Natural killer cell treated with Interleukin-12 subunit alpha and Interleukin-12 subunit beta and Interleukin-15 and Interleukin-18, amount 100 ng/mL, for 72 hours (primary cell): ENCODE measurements at regions not wholly inside any gene's neighbourhood (a gene's known extent, or its start where the extent isn't known, plus 50 kb on each side); places are given as distances from the start of the nearest gene placed in this dataset.
A peak's percentile ranks its signal among the peaks of the same experiment; 100 is the strongest.
"Not testable (repeated sequence)": the region's sequence is repeated elsewhere in the genome, so short reads cannot be mapped to it uniquely, and the experiment has no call there.

Experiments
- ATAC-seq, 2 donors: fragments of 150-1000 bp; cut with Tn5 transposase in 1 of 2; sonication (Bioruptor Pico), chemical (Tn5 transposase) in 1 of 2; 2 replicates each; pipeline ENCODE4 v1.10.0; 2021
- DNase-seq: peaks from one replicate; pipeline ENCODE4 v3.0.0; 2022; ENCODE audit warnings: low spot score
- H3K27ac Mint-ChIP-seq, 2 donors: 1 replicate in 1 of 2; 2 replicates in 1 of 2; pipeline ENCODE4 v1.8.0; 2022; ENCODE audit warnings: mixed read lengths in 2 of 2, mild to moderate bottlenecking in 1 of 2, moderate library complexity in 1 of 2
- H3K27me3 Mint-ChIP-seq, 2 donors: 1 replicate in 1 of 2; 2 replicates in 1 of 2; pipeline ENCODE4 v1.8.0; 2022; ENCODE audit warnings: mixed read lengths in 2 of 2
- H3K36me3 Mint-ChIP-seq: one replicate; pipeline ENCODE4 v1.8.0; 2022; ENCODE audit warnings: mixed read lengths
- H3K4me1 Mint-ChIP-seq, 2 donors: 1 replicate in 1 of 2; 2 replicates in 1 of 2; pipeline ENCODE4 v1.8.0; 2022; ENCODE audit warnings: low read depth in 2 of 2, mixed read lengths in 2 of 2, mild to moderate bottlenecking in 1 of 2
- H3K4me3 Mint-ChIP-seq: one replicate; pipeline ENCODE4 v1.8.0; 2022; ENCODE audit warnings: mixed read lengths
- H3K9me3 Mint-ChIP-seq: 2 replicates; pipeline ENCODE4 v1.8.0; 2022; ENCODE audit warnings: mixed read lengths

DNA sequence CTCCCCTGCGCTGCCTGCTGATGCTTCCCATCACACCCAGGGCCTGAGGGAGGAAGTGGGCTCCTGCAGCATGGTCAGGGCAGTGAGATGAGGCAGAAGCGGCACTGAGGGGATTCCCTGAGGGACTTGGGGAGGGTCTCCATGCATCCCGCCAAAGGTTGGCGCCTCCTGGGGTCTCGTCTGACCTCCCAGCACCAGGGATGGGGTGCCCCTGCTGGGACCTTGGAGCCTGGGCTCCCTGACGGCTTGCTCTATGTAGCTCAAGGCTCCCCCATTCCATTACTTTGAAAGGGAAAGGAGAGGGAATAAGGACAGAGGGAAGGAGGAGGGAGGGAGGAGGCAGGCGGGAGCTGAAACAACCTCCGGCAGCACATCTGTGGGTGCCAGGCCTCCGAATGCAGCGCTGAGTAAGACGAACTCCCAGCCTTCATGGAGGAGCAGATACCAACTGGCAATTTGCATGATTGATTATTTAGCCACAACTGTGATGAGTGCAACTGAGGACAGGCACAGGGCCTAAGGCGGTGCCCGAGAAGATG, 259.3 kb downstream of the ERMARD start:
- Mint-ChIP-seq H3K4me1 (peaks cover 0 to 2% of the 10 kb centered on the region in 2 donors), H3K27ac (no peak overlapping the region), H3K9me3 (no peaks in the 10 kb centered on the region), H3K36me3 (no peaks in the 10 kb centered on the region), H3K27me3 (peaks cover 17 to 26% of the 10 kb centered on the region in 2 donors), H3K4me3 (no peak overlapping the region)
- no peak for ATAC-seq
- no peak for DNase-seq

DNA sequence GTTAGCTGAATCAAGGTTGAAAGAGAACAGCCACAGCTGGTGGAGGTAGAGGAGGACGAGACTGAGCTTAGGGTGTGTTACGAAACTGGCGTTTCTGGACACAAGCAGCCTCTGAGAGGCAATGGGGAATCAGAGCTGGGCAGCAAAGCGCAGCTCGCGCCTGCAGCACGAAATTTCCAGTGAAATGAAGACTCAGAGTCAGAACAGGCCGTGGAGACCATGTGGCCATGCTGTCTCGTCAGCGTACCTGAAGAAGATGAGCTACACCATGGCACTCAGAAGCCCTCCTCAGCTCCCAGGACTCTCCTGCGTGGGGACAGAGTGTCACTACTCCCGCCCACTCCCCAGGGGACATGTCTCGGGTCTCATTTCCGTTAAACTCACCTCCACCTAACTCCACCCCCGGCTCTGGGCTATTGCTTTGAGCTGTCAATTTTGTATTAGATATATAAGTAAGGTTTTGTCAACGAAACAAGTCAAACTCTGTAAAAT, 256.9 kb downstream of the ERMARD start:
- H3K4me1 Mint-ChIP-seq, result peaks cover 0 to 11% of the 10 kb centered on the region in 2 donors
- DNase-seq (no peak), ATAC-seq (no peak)
- H3K27me3 Mint-ChIP-seq, result peaks cover 8 to 13% of the 10 kb centered on the region in 2 donors
- H3K4me3 Mint-ChIP-seq, result no peak overlapping the region
- H3K9me3 Mint-ChIP-seq, result peaks cover 5% of the 10 kb centered on the region
- H3K36me3 Mint-ChIP-seq, result peaks cover 9% of the 10 kb centered on the region
- no peak overlapping the region for H3K27ac Mint-ChIP-seq

DNA sequence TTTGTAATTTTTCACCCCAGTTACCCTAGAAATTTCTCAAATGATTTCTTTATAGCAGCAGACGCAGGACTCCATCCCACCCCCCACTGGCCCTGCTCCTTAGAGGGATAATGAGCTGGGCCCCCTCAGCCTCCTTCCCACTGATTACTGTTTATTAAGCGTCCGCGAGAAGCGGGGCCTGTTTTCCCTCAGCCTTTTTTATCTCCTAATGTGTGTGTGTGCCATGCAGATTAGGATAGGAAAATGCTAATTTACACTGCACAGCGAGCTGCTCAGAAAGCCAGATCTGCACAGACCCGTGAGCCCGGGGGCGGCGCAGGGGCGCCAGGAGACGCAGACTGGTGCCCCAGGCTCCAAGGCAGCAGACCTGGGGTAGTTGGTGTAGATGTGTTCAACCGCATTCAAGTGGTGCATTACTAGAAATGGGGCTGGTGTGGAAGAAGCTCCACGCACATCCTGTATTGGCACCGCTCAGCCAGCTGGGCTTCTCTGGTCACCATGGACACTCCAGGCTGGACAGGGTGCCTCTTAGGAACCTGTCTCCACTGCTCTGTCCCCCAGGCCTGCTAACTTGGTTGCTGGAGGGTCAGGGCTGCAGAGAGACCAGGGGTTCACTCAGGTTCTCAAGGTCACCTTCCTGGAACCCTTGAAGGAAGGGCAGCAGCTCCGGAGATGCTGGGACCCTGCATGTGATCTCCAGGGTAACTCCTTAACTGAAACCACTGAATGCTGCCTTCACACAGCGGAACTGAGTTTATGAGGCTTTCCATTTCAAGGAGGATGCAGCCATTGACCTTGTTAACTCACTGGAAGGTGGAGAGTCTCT, 256.3 kb downstream of the ERMARD start:
- ATAC-seq (no peak), DNase-seq (no peak)
- Mint-ChIP-seq H3K36me3 (peaks cover 10% of the 10 kb centered on the region), H3K4me1 (peaks cover 0 to 11% of the 10 kb centered on the region in 2 donors), H3K4me3 (no peak overlapping the region), H3K9me3 (peaks cover 5% of the 10 kb centered on the region), H3K27ac (no peak overlapping the region), H3K27me3 (peaks cover 8 to 10% of the 10 kb centered on the region in 2 donors)

DNA sequence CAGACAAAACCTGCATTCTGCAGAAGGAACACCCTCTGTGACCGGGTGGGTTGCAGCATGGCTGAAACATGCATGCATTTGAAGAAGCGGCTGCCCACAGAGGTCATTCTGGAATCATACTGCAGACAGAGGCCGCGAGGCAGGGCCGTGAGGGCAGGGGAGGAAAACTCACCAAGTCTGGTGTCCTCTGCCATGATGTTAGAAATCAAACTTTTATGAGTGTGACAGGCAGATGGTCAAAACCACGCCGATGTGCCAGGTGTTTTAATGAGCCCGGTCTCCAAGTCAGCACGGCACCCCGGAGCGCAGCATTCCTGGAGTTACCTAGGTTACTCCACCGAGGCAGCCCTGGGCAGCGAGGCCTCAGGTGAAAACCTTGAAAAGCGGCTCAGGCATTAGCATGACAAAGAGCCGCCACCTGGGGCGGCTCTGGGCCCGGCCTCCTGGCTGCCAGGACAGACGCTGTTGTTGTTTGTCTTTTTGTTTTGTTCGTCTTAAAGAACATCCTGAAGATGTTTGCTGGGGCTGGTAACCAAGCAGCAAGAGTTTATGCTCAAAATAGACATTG, 255.6 kb downstream of the ERMARD start:
- DNase-seq, result no peak

DNA sequence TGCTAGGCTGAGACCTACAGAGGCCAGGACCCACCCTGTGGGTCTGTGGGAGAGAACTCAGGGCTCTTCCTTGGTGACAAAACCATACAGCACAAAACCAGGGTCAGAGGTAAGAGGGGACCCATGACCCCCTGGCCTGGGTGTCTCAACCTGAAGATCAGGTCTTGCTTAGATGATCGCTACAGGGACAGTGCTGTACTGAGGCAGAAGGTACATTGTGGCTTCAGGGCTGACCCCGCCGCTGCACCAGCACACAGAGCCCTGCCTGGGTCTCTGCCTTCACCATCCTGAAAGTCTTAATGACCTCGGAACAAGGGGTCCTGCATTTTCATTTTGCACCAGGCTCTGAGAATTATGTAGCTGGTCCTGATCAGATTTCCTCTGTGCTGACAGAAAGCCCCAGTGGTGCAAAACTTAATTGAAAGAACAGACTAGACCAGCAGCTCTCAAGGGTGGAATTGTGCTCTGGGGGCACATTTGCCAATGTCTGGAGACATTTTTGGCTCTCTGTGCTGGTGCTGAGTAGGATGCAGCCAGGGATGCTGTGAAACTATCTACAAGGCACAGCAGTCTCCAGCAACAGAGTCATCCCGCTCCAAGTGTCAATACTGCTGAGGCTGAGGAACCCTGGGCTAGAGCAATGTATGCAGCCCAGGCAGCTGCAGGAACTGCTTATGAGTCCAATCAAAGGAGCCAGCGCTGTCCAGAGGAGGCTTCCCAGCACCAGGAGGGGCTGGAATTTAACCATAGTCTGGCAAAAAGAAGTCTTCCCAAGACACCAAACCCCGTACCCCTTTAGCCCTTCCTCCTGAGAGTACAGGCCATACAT, 254.9 kb downstream of the ERMARD start:
- Mint-ChIP-seq H3K4me3 (no peak overlapping the region), H3K4me1 (peaks cover 0 to 11% of the 10 kb centered on the region in 2 donors), H3K36me3 (peaks cover 17% of the 10 kb centered on the region), H3K27ac (no peak overlapping the region), H3K9me3 (peaks cover 11% of the 10 kb centered on the region), H3K27me3 (peaks cover under 1 to 2% of the 10 kb centered on the region in 2 donors)
- peak in 1 of 2 donors; percentile 17 for ATAC-seq
- no peak for DNase-seq

More for the DNA sequence above, 255.6 kb downstream of the ERMARD start:
- Mint-ChIP-seq H3K27me3 (peaks cover 6 to 8% of the 10 kb centered on the region in 2 donors), H3K4me1 (peaks cover 0 to 11% of the 10 kb centered on the region in 2 donors), H3K9me3 (peaks cover 11% of the 10 kb centered on the region), H3K36me3 (peaks cover 17% of the 10 kb centered on the region), H3K4me3 (no peak overlapping the region), H3K27ac (no peak overlapping the region)
- no peak for ATAC-seq

DNA sequence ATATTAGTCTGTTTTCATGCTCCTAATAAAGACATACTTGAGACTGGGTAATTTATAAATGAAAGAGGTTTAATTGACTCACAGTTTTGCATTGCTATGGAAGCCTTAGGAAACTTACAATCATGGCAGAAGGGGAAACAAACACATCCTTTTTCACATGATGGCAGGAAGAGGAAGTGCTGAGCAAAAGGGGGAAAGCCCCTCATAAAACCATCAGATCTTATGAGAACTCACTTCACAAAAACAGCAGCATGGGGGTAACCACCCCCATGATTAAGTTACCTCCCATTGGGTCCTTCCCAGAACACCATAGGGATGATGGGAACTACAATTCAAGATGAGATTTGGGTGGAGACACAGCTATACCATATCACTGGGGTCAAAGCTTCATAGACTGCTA, 254.2 kb downstream of the ERMARD start:
- H3K9me3 Mint-ChIP-seq, result peaks cover 11% of the 10 kb centered on the region
- ATAC-seq, result no peak
- peaks cover 0 to 2% of the 10 kb centered on the region in 2 donors for H3K27me3 Mint-ChIP-seq
- H3K27ac Mint-ChIP-seq, result peak overlapping the region in 1 of 2 donors; percentile 21
- no peak for DNase-seq
- H3K36me3 Mint-ChIP-seq, result peaks cover 17% of the 10 kb centered on the region
- no peak overlapping the region for H3K4me3 Mint-ChIP-seq
- H3K4me1 Mint-ChIP-seq, result peaks cover 0 to 11% of the 10 kb centered on the region in 2 donors

DNA sequence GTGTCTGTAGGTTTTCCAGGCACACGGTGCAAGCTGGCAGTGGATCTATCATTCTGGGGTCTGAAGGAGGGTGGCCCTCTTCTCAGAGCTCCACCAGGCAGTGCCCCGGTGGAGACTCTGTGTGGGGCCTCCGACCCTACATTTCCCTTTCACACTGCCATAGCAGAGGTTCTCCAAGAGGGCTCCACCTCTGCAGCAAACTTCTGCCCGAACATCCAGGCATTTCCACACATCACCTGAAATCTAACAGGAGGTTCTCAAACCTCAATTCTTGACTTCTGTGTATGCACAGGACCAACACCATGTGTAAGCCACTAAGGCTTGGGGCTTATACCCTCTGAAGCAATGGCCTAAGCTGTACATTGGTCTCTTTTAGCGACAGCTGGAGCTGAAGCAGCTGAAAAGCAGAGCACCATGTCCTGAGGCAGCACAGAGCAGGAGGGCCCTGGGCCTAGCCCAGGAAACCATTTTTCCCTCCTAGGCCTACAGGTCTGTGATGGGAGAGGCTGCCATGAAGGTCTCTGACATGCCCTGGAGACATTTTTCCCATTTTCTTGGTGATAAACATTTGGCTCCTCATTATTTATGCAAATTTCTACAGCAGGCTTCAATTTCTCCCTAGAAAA, 253.3 kb downstream of the ERMARD start:
- H3K27ac Mint-ChIP-seq, result no peak overlapping the region
- H3K4me3 Mint-ChIP-seq, result no peak overlapping the region
- peaks cover 0 to 11% of the 10 kb centered on the region in 2 donors for H3K4me1 Mint-ChIP-seq
- no peak for ATAC-seq
- no peak for DNase-seq
- peaks cover 17% of the 10 kb centered on the region for H3K36me3 Mint-ChIP-seq
- peaks cover 0 to 2% of the 10 kb centered on the region in 2 donors for H3K27me3 Mint-ChIP-seq
- peaks cover 11% of the 10 kb centered on the region for H3K9me3 Mint-ChIP-seq

DNA sequence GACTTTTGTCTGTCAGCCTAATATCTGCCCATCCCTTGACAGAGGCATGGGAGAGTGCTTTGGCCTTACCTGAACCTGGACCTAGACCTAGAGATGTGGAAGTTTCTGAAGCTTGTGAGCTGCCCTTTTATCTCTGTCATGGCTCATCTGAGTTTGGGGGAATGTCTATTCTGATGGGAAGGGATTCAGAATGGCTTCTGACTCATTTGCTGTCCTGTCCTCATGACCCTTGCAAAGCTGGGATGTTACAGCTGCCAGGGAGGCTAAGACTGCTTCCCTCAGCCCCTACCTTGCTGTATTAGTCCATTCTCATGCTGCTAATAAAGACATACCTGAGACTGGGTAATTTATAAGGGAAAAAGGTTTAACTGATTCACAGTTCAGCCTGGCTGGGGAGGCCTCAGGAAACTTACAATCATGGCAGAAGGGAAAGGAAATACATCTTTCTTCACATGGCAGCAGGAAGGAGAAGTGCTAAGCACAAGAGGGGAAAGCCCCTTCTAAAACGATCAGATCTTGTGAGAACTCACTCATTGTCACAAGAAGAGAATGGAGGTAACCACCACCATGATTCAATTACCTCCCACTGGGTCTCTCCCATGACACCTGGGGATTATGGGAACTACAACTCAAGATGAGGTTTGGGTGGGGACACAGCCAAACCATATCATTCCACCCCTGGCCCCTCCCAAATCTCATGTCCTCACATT, 252.2 kb downstream of the ERMARD start:
- DNase-seq (no peak), ATAC-seq (no peak)
- Mint-ChIP-seq H3K4me3 (no peak overlapping the region), H3K4me1 (peaks cover 0 to 11% of the 10 kb centered on the region in 2 donors), H3K9me3 (peaks cover 11% of the 10 kb centered on the region), H3K27me3 (no peaks in the 10 kb centered on the region), H3K27ac (no peak overlapping the region), H3K36me3 (peaks cover 17% of the 10 kb centered on the region)

DNA sequence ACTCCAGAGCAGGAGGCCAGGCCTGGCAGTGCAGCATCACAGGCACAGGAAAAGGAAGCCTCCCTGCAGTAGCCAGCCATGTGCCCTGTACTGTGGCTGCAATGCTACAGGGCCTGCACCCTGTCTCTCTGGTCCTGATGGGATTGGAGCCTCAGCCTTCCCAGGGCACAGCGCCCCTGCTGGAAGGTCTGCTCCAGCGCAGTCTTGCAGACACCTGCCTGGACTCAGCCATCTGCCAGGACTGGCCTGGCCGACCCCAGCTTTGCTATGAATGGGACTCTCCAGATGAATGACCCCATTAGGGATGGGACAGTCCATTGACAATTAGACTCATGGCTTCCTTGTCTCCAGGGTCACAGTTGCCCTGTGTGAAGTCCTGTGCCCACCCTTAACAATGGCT, 251.6 kb downstream of the ERMARD start:
- peaks cover 11% of the 10 kb centered on the region for H3K9me3 Mint-ChIP-seq
- no peak overlapping the region for H3K4me3 Mint-ChIP-seq
- DNase-seq (no peak), ATAC-seq (no peak)
- no peak overlapping the region for H3K27ac Mint-ChIP-seq
- peaks cover 17% of the 10 kb centered on the region for H3K36me3 Mint-ChIP-seq
- no peaks in the 10 kb centered on the region for H3K27me3 Mint-ChIP-seq
- H3K4me1 Mint-ChIP-seq, result peaks cover 0 to 12% of the 10 kb centered on the region in 2 donors

DNA sequence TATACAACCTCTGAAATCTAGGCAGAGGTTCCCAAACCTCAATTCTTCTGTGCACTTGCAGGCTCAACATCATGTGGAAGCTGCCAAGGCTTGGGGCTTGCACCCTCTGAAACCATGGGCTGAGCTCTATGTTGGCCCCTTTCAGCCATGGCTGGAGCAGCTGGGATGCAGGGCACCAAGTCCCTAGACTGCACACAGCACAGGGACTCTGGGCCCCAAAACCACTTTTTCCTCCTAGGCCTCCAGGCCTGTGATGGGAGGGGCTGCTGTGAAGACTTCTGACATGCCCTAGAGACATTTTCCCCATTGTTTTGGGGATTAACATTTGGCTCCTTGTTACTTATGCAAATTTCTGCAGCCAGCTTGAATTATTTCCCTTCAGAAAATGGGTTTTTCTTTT, 250.4 kb downstream of the ERMARD start:
- not testable (repeated sequence) for H3K27me3 Mint-ChIP-seq, ATAC-seq, DNase-seq, H3K27ac Mint-ChIP-seq, H3K4me3 Mint-ChIP-seq
- peaks cover 0 to 14% of the 10 kb centered on the region in 2 donors for H3K4me1 Mint-ChIP-seq
- peaks cover 11% of the 10 kb centered on the region for H3K9me3 Mint-ChIP-seq
- peaks cover 17% of the 10 kb centered on the region for H3K36me3 Mint-ChIP-seq

DNA sequence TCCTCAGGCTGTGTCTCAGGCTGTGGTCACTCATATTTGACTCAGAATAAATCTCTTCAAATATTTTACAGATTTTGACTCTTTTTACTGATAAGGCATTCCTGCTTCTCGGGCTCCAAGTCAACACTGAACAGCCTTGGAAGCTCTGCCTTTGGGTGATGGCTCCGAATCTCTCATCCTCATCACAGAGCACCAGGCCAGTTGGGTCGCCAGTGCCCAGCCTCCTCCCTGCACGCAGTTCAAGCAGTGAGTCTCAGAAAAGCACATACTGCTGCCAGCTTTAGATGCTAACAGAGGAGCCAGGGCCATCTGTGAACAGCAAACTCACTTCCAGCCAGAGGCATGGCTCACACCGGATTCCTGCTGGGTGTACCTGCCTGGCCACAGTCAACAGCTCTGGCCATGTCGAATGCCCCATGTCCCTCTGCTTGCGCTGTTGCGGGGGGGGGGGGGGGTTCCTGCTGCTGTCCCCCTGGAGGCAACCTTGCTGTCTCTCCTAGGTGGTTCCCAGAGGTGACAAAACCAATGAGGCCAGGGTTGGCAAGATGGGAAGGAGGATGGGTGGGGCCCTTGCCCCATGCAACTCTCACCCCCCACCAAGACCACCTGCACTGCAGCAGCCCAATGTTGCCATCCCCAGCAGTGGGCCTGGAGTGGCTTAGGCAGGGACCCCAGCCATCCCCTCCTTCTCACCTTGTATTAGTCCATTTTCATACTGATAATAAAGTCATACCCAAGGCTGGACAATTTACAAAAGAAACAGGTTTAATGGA, 248.8 kb downstream of the ERMARD start:
- ATAC-seq (no peak), DNase-seq (no peak)
- Mint-ChIP-seq H3K36me3 (peaks cover 13% of the 10 kb centered on the region), H3K4me1 (peaks cover 0 to 8% of the 10 kb centered on the region in 2 donors), H3K4me3 (no peak overlapping the region), H3K27ac (no peak overlapping the region), H3K9me3 (peaks cover 8% of the 10 kb centered on the region), H3K27me3 (peaks cover 0 to 4% of the 10 kb centered on the region in 2 donors)

DNA sequence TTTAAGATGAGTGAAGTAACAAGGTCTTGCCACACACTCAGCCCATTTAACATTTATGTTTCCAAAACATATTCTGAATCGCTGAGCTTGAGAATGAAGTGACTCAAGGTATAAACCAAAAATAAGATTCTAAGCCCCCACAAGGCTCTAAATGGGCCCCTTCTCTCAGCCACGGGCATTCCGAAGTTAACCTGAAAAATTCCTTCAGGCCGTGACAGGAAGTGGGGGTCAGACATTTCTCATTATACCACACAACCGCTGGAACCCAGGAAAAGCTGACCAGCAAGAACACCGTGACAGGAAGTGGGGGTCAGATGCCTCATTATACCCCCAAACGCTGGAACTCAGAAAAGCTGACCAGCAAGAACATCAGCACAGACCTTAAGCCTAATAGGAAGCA, 247.9 kb downstream of the ERMARD start:
- Mint-ChIP-seq H3K4me1 (peaks cover 0 to 8% of the 10 kb centered on the region in 2 donors), H3K36me3 (peaks cover 8% of the 10 kb centered on the region), H3K27me3 (peaks cover 0 to 7% of the 10 kb centered on the region in 2 donors), H3K27ac (no peak overlapping the region), H3K4me3 (no peak overlapping the region), H3K9me3 (peaks cover 6% of the 10 kb centered on the region)
- no peak for ATAC-seq
- DNase-seq, result no peak
